Activated T-cell treated with anti-CD3 and anti-CD28 coated beads, Interleukin-2, amount 50 U/mL, for 24 hours (primary cell): ENCODE measurements at regions not wholly inside any gene's neighbourhood (a gene's known extent, or its start where the extent isn't known, plus 50 kb on each side); places are given as distances from the start of the nearest gene placed in this dataset.

Experiments
- DNase-seq: peaks from one replicate; pipeline ENCODE4 v3.0.0-alpha.2; 2020
- H3K27ac Mint-ChIP-seq: 2 replicates; pipeline ENCODE4 v1.8.0; 2020; ENCODE audit warnings: mild to moderate bottlenecking, mixed read lengths
- H3K27me3 Mint-ChIP-seq: 2 replicates; pipeline ENCODE4 v1.8.0; 2020; ENCODE audit warnings: mixed read lengths
- H3K36me3 Mint-ChIP-seq: 2 replicates; pipeline ENCODE4 v1.8.0; 2020; ENCODE audit warnings: low read depth, mixed read lengths
- H3K4me1 Mint-ChIP-seq: 2 replicates; pipeline ENCODE4 v1.8.0; 2020; ENCODE audit warnings: low read depth, mixed read lengths
- H3K4me3 Mint-ChIP-seq: 2 replicates; pipeline ENCODE4 v1.8.0; 2020; ENCODE audit warnings: mild to moderate bottlenecking, moderate library complexity, mixed read lengths
- H3K9me3 Mint-ChIP-seq: 2 replicates; pipeline ENCODE4 v1.8.0; 2020; ENCODE audit warnings: mixed read lengths

DNA sequence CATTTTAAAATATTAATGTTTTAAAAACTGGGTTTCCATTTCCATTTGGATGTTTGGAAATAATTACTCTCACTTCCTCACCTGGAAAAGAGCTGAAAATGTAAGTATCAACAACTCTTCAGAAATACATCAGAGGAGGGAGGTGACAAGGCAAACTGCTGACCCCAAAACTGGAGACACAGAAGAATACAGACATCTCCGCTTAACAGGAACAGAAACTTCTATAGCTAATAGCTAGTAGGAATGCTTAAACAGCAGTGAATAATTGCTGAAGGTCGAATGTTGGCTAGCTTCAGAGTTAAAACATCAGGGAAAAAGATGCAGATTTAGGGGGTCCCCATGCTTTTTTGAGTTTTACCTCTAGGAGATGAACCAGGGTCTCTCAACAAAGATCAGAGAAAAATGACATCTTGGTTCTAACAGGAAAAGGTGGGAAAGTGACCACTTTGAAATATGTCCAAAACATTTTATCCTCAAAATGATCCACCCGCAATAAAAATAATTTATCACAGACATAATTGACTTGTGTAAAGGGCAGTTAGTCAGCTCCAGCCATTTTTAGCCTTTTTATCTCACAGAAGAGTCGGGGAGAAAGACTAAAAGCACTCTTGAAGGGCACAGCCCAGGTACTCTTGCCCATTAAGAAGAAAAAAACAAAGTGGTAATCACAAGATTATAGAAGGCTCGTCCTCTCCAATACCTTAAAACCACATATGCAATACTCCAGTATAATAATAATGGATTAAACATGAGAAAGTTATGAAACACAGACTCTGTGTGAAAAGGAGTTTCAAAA is 1474.9 kb downstream of the EFNA5 start:
- no peak overlapping the region for H3K27ac Mint-ChIP-seq
- no peaks in the 10 kb centered on the region for H3K27me3 Mint-ChIP-seq
- no peak for DNase-seq
- no peaks in the 10 kb centered on the region for H3K36me3 Mint-ChIP-seq
- H3K9me3 Mint-ChIP-seq = peaks cover 3% of the 10 kb centered on the region
- no peak overlapping the region for H3K4me3 Mint-ChIP-seq
- no peaks in the 10 kb centered on the region for H3K4me1 Mint-ChIP-seq

GRCh38 chr5:106189121-106189809 is 1481.5 kb downstream of the EFNA5 start:
- H3K27me3 Mint-ChIP-seq = no peaks in the 10 kb centered on the region
- DNase-seq = no peak
- no peaks in the 10 kb centered on the region for H3K4me1 Mint-ChIP-seq
- H3K9me3 Mint-ChIP-seq = peaks cover 10% of the 10 kb centered on the region
- no peak overlapping the region for H3K4me3 Mint-ChIP-seq
- no peaks in the 10 kb centered on the region for H3K36me3 Mint-ChIP-seq
- H3K27ac Mint-ChIP-seq = no peak overlapping the region

DNA sequence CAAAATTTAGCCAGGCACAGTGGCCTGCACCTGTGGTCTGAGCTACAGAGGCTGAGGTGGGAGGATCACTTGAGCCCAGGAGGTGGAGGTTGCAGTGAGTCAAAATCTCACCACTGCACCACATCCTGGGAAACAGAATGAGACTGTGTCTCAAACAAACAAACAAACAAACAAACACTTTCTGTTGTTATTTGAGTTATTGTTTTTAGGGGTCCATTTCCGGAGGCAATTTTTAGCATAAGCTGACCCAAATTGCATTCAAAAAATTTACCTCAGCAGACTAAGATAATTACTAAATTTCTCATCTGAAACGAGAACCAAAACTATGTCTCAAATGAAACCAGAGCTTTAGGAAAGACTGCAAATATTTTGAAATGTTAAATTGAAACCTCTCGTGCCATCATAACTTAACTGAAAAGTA is 1485.1 kb downstream of the EFNA5 start:
- H3K4me1 Mint-ChIP-seq = no peaks in the 10 kb centered on the region
- no peak overlapping the region for H3K4me3 Mint-ChIP-seq
- no peak for DNase-seq
- no peaks in the 10 kb centered on the region for H3K36me3 Mint-ChIP-seq
- no peak overlapping the region for H3K27ac Mint-ChIP-seq
- peaks cover 9% of the 10 kb centered on the region for H3K9me3 Mint-ChIP-seq
- no peaks in the 10 kb centered on the region for H3K27me3 Mint-ChIP-seq

DNA sequence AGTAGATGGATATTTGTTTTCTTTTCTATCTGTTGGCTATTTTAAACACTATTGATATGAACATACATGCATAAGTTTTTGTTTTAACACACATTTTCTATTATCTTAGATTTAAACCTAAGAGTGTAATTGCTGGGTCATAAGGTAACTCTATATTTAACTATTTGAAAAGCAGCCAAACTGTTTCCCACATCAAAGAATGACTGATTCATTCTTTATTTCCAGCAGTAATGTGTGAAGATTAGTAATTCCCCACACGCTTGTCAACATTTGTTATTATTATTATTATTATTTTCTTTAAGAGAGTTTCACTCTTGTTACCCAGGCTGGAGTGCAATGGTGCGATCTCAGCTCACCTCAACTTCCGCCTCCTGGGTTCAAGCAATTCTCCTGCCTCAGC is 1495.8 kb downstream of the EFNA5 start:
- no peak for DNase-seq
- Mint-ChIP-seq H3K4me3 (no peak overlapping the region), H3K27ac (no peak overlapping the region), H3K9me3 (peaks cover 14% of the 10 kb centered on the region), H3K36me3 (no peaks in the 10 kb centered on the region), H3K27me3 (no peaks in the 10 kb centered on the region), H3K4me1 (no peaks in the 10 kb centered on the region)

GRCh38 chr5:106172681-106173532 is 1497.8 kb downstream of the EFNA5 start:
- Mint-ChIP-seq H3K27me3 (no peaks in the 10 kb centered on the region), H3K36me3 (no peaks in the 10 kb centered on the region), H3K9me3 (peaks cover 14% of the 10 kb centered on the region), H3K4me1 (no peaks in the 10 kb centered on the region), H3K4me3 (no peak overlapping the region), H3K27ac (no peak overlapping the region)
- DNase-seq = no peak

- H3K4me1 Mint-ChIP-seq = no peaks in the 10 kb centered on the region
- H3K36me3 Mint-ChIP-seq = no peaks in the 10 kb centered on the region
- no peaks in the 10 kb centered on the region for H3K27me3 Mint-ChIP-seq
- H3K27ac Mint-ChIP-seq = no peak overlapping the region
- peaks cover 11% of the 10 kb centered on the region for H3K9me3 Mint-ChIP-seq
- H3K4me3 Mint-ChIP-seq = no peak overlapping the region
- no peak for DNase-seq
Observed at GRCh38 chr5:106171708-106172107, 1499.0 kb downstream of the EFNA5 start.

GRCh38 chr5:106171132-106171531 is 1499.6 kb downstream of the EFNA5 start:
- no peak for DNase-seq
- no peak overlapping the region for H3K27ac Mint-ChIP-seq
- H3K36me3 Mint-ChIP-seq = no peaks in the 10 kb centered on the region
- H3K27me3 Mint-ChIP-seq = no peaks in the 10 kb centered on the region
- no peaks in the 10 kb centered on the region for H3K4me1 Mint-ChIP-seq
- H3K9me3 Mint-ChIP-seq = peaks cover 13% of the 10 kb centered on the region
- no peak overlapping the region for H3K4me3 Mint-ChIP-seq

DNA sequence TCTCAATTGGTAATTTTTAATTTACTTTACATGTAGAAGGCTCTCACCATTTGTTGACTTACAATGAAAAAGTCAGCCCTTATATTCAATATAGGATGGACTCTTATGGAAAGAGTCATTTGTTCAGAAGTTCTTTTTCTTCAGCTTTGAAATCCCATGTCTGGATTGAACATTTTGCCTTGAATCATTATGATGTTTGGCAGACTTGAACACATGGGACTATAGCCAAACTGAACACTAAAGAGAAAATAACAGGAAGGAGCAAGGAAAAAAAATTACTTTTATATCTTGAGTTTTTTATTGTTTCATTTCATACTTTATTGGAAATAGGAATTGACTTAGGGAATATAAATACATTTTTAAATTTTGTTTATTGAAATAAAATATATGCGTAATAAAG is 1503.0 kb downstream of the EFNA5 start:
- H3K4me3 Mint-ChIP-seq = no peak overlapping the region
- no peaks in the 10 kb centered on the region for H3K27me3 Mint-ChIP-seq
- no peak for DNase-seq
- peaks cover 8% of the 10 kb centered on the region for H3K9me3 Mint-ChIP-seq
- no peaks in the 10 kb centered on the region for H3K36me3 Mint-ChIP-seq
- H3K4me1 Mint-ChIP-seq = no peaks in the 10 kb centered on the region
- no peak overlapping the region for H3K27ac Mint-ChIP-seq

GRCh38 chr5:106163233-106163632 is 1507.5 kb downstream of the EFNA5 start:
- peaks cover 4% of the 10 kb centered on the region for H3K9me3 Mint-ChIP-seq
- H3K4me3 Mint-ChIP-seq = no peak overlapping the region

GRCh38 chr5:106159616-106160015 is 1511.1 kb downstream of the EFNA5 start:
- Mint-ChIP-seq H3K27me3 (no peaks in the 10 kb centered on the region), H3K9me3 (peaks cover 6% of the 10 kb centered on the region), H3K4me3 (no peak overlapping the region), H3K4me1 (no peaks in the 10 kb centered on the region), H3K27ac (no peak overlapping the region), H3K36me3 (no peaks in the 10 kb centered on the region)
- no peak for DNase-seq

More at GRCh38 chr5:106163233-106163632, 1507.5 kb downstream of the EFNA5 start:
- Mint-ChIP-seq H3K27ac (no peak overlapping the region), H3K36me3 (no peaks in the 10 kb centered on the region), H3K4me1 (no peaks in the 10 kb centered on the region), H3K27me3 (no peaks in the 10 kb centered on the region)
- no peak for DNase-seq

GRCh38 chr5:106154280-106154716 is 1516.4 kb downstream of the EFNA5 start:
- no peaks in the 10 kb centered on the region for H3K36me3 Mint-ChIP-seq
- no peak overlapping the region for H3K27ac Mint-ChIP-seq
- no peak overlapping the region for H3K4me3 Mint-ChIP-seq
- H3K27me3 Mint-ChIP-seq = no peaks in the 10 kb centered on the region
- no peaks in the 10 kb centered on the region for H3K4me1 Mint-ChIP-seq
- peaks cover 6% of the 10 kb centered on the region for H3K9me3 Mint-ChIP-seq
- DNase-seq = no peak

GRCh38 chr5:106152569-106152968 is 1518.2 kb downstream of the EFNA5 start:
- H3K27me3 Mint-ChIP-seq = no peaks in the 10 kb centered on the region
- H3K4me1 Mint-ChIP-seq = no peaks in the 10 kb centered on the region
- DNase-seq = no peak
- peaks cover 8% of the 10 kb centered on the region for H3K9me3 Mint-ChIP-seq
- H3K27ac Mint-ChIP-seq = no peak overlapping the region
- no peak overlapping the region for H3K4me3 Mint-ChIP-seq
- H3K36me3 Mint-ChIP-seq = no peaks in the 10 kb centered on the region

DNA sequence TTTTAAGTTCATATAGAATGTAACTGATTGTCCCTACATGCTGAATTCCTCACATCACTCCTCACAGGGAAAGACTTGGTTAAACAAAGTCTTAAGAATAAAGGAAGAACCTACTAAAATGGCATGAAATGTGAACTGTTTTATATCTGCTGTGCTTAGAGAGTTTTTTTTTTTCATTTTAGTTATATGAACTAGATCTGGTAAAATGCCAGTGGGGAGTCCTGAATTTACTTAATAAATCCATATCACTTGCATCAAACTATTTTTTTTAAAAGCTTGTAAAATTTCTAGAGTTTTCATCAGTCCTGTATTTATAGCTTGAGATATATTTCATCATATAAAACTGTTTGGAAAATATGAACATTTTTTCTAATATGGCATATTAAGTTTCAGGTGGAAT is 1528.6 kb downstream of the EFNA5 start:
- Mint-ChIP-seq H3K4me3 (no peak overlapping the region), H3K27me3 (no peaks in the 10 kb centered on the region), H3K27ac (no peak overlapping the region), H3K9me3 (no peaks in the 10 kb centered on the region), H3K36me3 (no peaks in the 10 kb centered on the region), H3K4me1 (no peaks in the 10 kb centered on the region)
- DNase-seq = no peak

GRCh38 chr5:106140101-106140500 is 1530.6 kb downstream of the EFNA5 start:
- peaks cover 6% of the 10 kb centered on the region for H3K9me3 Mint-ChIP-seq
- H3K36me3 Mint-ChIP-seq = no peaks in the 10 kb centered on the region
- no peak for DNase-seq
- no peak overlapping the region for H3K27ac Mint-ChIP-seq
- H3K4me3 Mint-ChIP-seq = no peak overlapping the region
- no peaks in the 10 kb centered on the region for H3K27me3 Mint-ChIP-seq
- no peaks in the 10 kb centered on the region for H3K4me1 Mint-ChIP-seq
